MM.1S (cell line): ENCODE measurements at regions not wholly inside any gene's neighbourhood (a gene's known extent, or its start where the extent isn't known, plus 50 kb on each side); places are given as distances from the start of the nearest gene placed in this dataset.

Source experiments
- DNase-seq: peaks from one replicate; pipeline ENCODE4 v3.0.0-alpha.2; 2015
- H2AFZ ChIP-seq: fragments of 300-600 bp; sonication (generic); 2 replicates; pipeline ENCODE4 v1.6.0; 2016; ENCODE audit warnings: antibody characterized with exemption, low read length
- H3F3A ChIP-seq: fragments of 300-600 bp; sonication (generic); 2 replicates; pipeline ENCODE4 v1.6.1; 2016; ENCODE audit warnings: mild to moderate bottlenecking, antibody characterized with exemption, low read length, moderate library complexity, mixed read lengths; ENCODE audit not compliant: insufficient read depth
- H3K27ac ChIP-seq: fragments of 300-600 bp; sonication (generic); 2 replicates; pipeline ENCODE4 v1.5.1; 2016; ENCODE audit warnings: mild to moderate bottlenecking, low read length
- H3K27me3 ChIP-seq: fragments of 300-600 bp; sonication (generic); replicated peaks from 2 replicates; pipeline ENCODE4 v1.6.0; 2016; ENCODE audit warnings: low read length; ENCODE audit not compliant: insufficient read depth
- H3K36me3 ChIP-seq: fragments of 300-600 bp; sonication (generic); replicated peaks from 2 replicates; pipeline ENCODE4 v1.6.1; 2016; ENCODE audit warnings: mild to moderate bottlenecking, low read length, mixed read lengths; ENCODE audit not compliant: insufficient read depth
- H3K4me1 ChIP-seq: fragments of 300-600 bp; sonication (generic); 2 replicates; pipeline ENCODE4 v1.6.1; 2016; ENCODE audit warnings: low read length, mixed read lengths
- H3K4me2 ChIP-seq: fragments of 300-600 bp; sonication (generic); 2 replicates; pipeline ENCODE4 v1.6.0; 2016; ENCODE audit warnings: low read depth, low read length
- H3K4me3 ChIP-seq: fragments of 300-600 bp; sonication (generic); 2 replicates; pipeline ENCODE4 v1.5.1; 2016; ENCODE audit warnings: low read length, mixed read lengths
- H3K79me2 ChIP-seq: fragments of 300-600 bp; sonication (generic); 2 replicates; pipeline ENCODE4 v1.6.1; 2016; ENCODE audit warnings: mixed run types, low read length, mixed read lengths
- H3K9ac ChIP-seq: fragments of 300-600 bp; sonication (generic); 2 replicates; pipeline ENCODE4 v1.6.1; 2016; ENCODE audit warnings: low read length, mixed read lengths
- H3K9me2 ChIP-seq: fragments of 300-600 bp; sonication (generic); replicated peaks from 2 replicates; pipeline ENCODE4 v1.6.1; 2016; ENCODE audit warnings: mild to moderate bottlenecking, low read length, mixed read lengths; ENCODE audit not compliant: insufficient read depth
- H3K9me3 ChIP-seq: fragments of 300-600 bp; sonication (generic); replicated peaks from 2 replicates; pipeline ENCODE4 v1.6.1; 2016; ENCODE audit warnings: mild to moderate bottlenecking, low read length, mixed read lengths; ENCODE audit not compliant: insufficient read depth
- H4K20me1 ChIP-seq: fragments of 300-600 bp; sonication (generic); 2 replicates; pipeline ENCODE4 v1.6.1; 2016; ENCODE audit warnings: mild to moderate bottlenecking, low read length, moderate library complexity, mixed read lengths; ENCODE audit not compliant: insufficient read depth
- EZH2 ChIP-seq: fragments of 300-600 bp; sonication (generic); optimal IDR thresholded peaks from 2 replicates; pipeline ENCODE3; 2017; ENCODE audit warnings: low read depth, mild to moderate bottlenecking, antibody characterized with exemption, low read length, mixed read lengths
- EZH2phosphoT487 ChIP-seq: fragments of 300-600 bp; sonication (generic); IDR thresholded peaks from 2 replicates; pipeline ENCODE4 v1.6.1; 2018; ENCODE audit warnings: antibody characterized with exemption, low read length
- TF ChIP-seq, protein P1 (sequence below): fragments of 300-600 bp; sonication (generic); IDR thresholded peaks from 2 replicates; pipeline ENCODE4 v1.5.1; 2016; ENCODE audit warnings: antibody characterized with exemption, low read length, mixed read lengths

DNA sequence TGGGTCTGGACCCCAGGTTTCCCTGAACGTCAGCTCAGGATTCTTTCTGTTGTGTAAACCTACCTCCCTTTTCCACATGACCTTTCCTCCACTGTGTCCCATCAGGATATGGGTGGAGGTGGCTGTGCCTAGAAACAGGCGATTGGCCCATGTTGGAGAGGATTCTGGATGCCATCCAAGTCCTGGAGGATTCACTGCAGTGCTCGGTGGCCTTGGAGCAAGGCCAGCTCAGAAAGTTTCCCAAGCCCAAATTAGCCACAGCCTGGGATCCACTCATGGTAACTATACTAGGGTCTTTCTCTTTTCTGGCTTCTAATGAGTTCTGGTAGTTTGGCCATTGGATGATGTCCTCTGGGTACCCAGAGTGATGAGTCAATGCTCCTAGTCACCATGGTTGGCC, 141.6 kb downstream of the SNX19 start:
- DNase-seq: no peak

DNA sequence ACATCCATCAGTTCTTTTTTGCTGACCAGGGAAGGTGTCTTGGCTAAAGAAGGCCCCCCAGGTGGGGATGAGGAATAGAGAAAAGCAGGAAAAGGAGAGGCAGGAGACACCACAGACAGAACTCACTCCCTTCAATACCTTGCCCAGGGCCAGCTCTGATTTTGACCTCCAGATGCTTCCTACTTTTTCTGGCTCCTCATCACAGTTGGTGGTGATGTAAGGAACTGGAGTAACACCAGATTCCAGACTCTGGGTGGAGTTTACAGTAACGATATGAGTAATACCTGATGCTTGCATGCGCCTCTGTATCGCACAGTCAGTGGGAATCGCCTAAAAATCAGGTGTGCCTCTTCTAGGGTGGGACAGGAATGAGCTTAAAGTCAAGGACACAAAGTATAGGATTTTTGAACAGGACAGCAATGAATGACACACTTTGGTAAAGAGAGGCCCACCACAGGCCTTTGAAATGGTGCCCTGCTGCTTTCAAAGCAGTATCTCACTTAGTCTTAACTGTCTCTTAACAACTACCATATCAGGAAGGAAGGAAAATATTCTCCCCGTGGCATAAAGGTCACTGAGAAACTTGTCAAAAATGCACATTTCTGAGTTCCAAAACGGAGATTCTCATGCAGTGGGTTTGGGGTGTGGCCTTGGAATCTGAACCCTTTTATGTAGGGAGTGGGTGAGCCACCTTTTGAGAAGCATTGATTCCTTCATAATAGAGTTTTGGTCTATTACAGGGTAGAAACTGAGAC, 140.8 kb downstream of the SNX19 start:
- Histone ChIP-seq H3F3A (peaks cover 4% of the 10 kb centered on the region; the same call in 1 of the 2 replicates), H3K9me2 (no peaks in the 10 kb centered on the region), H3K27ac (no peak overlapping the region), H3K4me1 (peaks cover 45% of the 10 kb centered on the region), H3K4me2 (no peak overlapping the region), H2AFZ (no peak overlapping the region), H4K20me1 (no peaks in the 10 kb centered on the region), H3K4me3 (no peak overlapping the region), H3K9ac (no peak overlapping the region), H3K27me3 (no peaks in the 10 kb centered on the region), H3K36me3 (no peaks in the 10 kb centered on the region), H3K79me2 (no peaks in the 10 kb centered on the region), H3K9me3 (no peaks in the 10 kb centered on the region)
- no peak for DNase-seq
- no peak for TF ChIP-seq EZH2phosphoT487
- TF ChIP-seq, protein P1, sequence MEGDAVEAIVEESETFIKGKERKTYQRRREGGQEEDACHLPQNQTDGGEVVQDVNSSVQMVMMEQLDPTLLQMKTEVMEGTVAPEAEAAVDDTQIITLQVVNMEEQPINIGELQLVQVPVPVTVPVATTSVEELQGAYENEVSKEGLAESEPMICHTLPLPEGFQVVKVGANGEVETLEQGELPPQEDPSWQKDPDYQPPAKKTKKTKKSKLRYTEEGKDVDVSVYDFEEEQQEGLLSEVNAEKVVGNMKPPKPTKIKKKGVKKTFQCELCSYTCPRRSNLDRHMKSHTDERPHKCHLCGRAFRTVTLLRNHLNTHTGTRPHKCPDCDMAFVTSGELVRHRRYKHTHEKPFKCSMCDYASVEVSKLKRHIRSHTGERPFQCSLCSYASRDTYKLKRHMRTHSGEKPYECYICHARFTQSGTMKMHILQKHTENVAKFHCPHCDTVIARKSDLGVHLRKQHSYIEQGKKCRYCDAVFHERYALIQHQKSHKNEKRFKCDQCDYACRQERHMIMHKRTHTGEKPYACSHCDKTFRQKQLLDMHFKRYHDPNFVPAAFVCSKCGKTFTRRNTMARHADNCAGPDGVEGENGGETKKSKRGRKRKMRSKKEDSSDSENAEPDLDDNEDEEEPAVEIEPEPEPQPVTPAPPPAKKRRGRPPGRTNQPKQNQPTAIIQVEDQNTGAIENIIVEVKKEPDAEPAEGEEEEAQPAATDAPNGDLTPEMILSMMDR: no peak
- no peak for TF ChIP-seq EZH2

More for the DNA sequence above, 141.6 kb downstream of the SNX19 start:
- Histone ChIP-seq H3K4me3 (no peak overlapping the region), H4K20me1 (no peaks in the 10 kb centered on the region), H3K9ac (no peak overlapping the region), H3K79me2 (no peaks in the 10 kb centered on the region), H3K27ac (no peak overlapping the region), H3K27me3 (no peaks in the 10 kb centered on the region), H3K9me3 (no peaks in the 10 kb centered on the region), H3K36me3 (no peaks in the 10 kb centered on the region), H3K4me1 (peaks cover 39% of the 10 kb centered on the region), H3K9me2 (no peaks in the 10 kb centered on the region), H2AFZ (no peak overlapping the region), H3F3A (peaks cover 4% of the 10 kb centered on the region; the same call in 1 of the 2 replicates), H3K4me2 (no peak overlapping the region)
- no peak for TF ChIP-seq EZH2phosphoT487
- TF ChIP-seq, protein P1: no peak
- no peak for TF ChIP-seq EZH2

DNA sequence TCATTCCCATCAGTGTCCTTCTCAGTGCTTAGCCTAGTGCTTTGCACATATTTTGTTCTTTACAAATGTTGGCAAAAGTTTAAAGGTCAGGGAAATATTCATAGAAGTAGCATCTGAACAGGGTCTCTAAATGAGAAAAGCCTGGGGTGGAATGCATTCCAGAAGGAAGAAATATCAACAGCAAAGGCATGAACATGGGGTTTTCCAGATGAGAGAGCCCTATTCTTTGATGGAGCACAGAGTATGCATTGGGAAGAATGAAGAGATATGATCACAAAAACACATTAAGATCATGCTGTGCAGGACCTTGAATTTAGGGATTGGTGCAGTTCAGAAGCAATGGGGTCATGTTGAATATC, 140.2 kb downstream of the SNX19 start:
- H2AFZ ChIP-seq: no peak overlapping the region
- no peak overlapping the region for H3K27ac ChIP-seq
- DNase-seq: no peak
- H3K9me2 ChIP-seq: no peaks in the 10 kb centered on the region
- H3K27me3 ChIP-seq: no peaks in the 10 kb centered on the region
- peaks cover 4% of the 10 kb centered on the region; the same call in 1 of the 2 replicates for H3F3A ChIP-seq
- peaks cover 49% of the 10 kb centered on the region for H3K4me1 ChIP-seq
- no peaks in the 10 kb centered on the region for H3K9me3 ChIP-seq
- no peaks in the 10 kb centered on the region for H3K79me2 ChIP-seq
- H3K4me3 ChIP-seq: no peak overlapping the region
- H3K36me3 ChIP-seq: no peaks in the 10 kb centered on the region
- no peak overlapping the region for H3K9ac ChIP-seq
- no peak overlapping the region for H3K4me2 ChIP-seq
- H4K20me1 ChIP-seq: no peaks in the 10 kb centered on the region
- no peak for TF ChIP-seq EZH2
- TF ChIP-seq, protein P1: no peak
- no peak for TF ChIP-seq EZH2phosphoT487
